ENCODE measurements at regions not wholly inside any gene's neighbourhood (a gene's known extent, or its start where the extent isn't known, plus 50 kb on each side); places are given as distances from the start of the nearest gene placed in this dataset.

DNA sequence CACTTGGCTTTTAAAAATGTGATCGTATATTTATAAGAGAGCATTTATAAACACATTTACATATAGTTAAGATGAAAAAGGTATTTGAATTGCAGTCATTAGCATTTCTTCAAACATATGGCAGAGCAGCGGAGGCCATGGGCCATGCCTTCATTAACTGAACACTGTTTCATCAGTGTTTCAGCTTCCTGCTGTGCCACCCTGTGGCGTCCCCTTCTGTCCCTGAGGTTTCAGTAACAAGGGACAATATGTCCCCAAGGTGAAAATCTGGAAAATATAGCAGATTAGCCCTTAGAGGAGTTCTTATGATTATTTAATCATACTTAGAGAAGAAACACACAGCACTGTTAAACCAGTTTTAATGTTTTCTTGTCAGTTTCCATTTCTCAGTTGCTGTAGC is 577.8 kb downstream of the ETV1 start:
- no peaks in the 10 kb centered on the region for H3K79me2 ChIP-seq (replicated peaks; ENCODE audit: insufficient read depth)
- H2AFZ ChIP-seq: no peak overlapping the region
- DNase-seq (ENCODE audit: low spot score): no peak
- no peaks in the 10 kb centered on the region for H3K9me3 Mint-ChIP-seq
- no peak for ATAC-seq
- no peaks in the 10 kb centered on the region for H3K4me1 Mint-ChIP-seq
- H3K27ac Mint-ChIP-seq: no peak overlapping the region
- no peaks in the 10 kb centered on the region for H3K4me1 ChIP-seq (ENCODE audit: insufficient read depth)
- TF ChIP-seq, protein P1, sequence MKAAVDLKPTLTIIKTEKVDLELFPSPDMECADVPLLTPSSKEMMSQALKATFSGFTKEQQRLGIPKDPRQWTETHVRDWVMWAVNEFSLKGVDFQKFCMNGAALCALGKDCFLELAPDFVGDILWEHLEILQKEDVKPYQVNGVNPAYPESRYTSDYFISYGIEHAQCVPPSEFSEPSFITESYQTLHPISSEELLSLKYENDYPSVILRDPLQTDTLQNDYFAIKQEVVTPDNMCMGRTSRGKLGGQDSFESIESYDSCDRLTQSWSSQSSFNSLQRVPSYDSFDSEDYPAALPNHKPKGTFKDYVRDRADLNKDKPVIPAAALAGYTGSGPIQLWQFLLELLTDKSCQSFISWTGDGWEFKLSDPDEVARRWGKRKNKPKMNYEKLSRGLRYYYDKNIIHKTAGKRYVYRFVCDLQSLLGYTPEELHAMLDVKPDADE (IDR thresholded peaks at IDR 0.05): no peak
- TF ChIP-seq ZNF114 (CRISPR knock-in tag; IDR thresholded peaks at IDR 0.05) (no peak), ZNF462 (CRISPR knock-in tag; IDR thresholded peaks at IDR 0.05) (no peak), EZH2 (IDR thresholded peaks at IDR 0.05; ENCODE audit: low read depth, unreplicated experiment) (no peak), CTCF (conservative IDR thresholded peaks at IDR 0.05; ENCODE audit: low read depth in 2 of 2) (no peak), ZNF331 (CRISPR knock-in tag; IDR thresholded peaks at IDR 0.05; ENCODE audit: low read depth) (no peak), NANOG (IDR thresholded peaks at IDR 0.05; ENCODE audit: borderline replicate concordance) (no peak), EZH2phosphoT487 (IDR thresholded peaks at IDR 0.05; ENCODE audit: unreplicated experiment) (no peak), POLR2AphosphoS5 (IDR thresholded peaks at IDR 0.05; ENCODE audit: low read depth) (no peak), CREB1 (CRISPR knock-in tag; IDR thresholded peaks at IDR 0.05; ENCODE audit: low read depth) (no peak), JUNB (IDR thresholded peaks at IDR 0.05; ENCODE audit: unreplicated experiment) (no peak), STAT1 (IDR thresholded peaks at IDR 0.05; ENCODE audit: unreplicated experiment) (no peak), REST (IDR thresholded peaks at IDR 0.05; ENCODE audit: unreplicated experiment) (no peak)
- H3K27me3 Mint-ChIP-seq (ENCODE audit: insufficient read depth, low read depth, poor library complexity): peaks cover 3% of the 10 kb centered on the region
- no peak overlapping the region for H3K4me3 ChIP-seq
- no peaks in the 10 kb centered on the region for H3K36me3 ChIP-seq (ENCODE audit: insufficient read depth)
- H3K36me3 Mint-ChIP-seq (ENCODE audit: low read depth): no peaks in the 10 kb centered on the region
- no peak overlapping the region for H3K4me3 Mint-ChIP-seq
- H3K27me3 ChIP-seq (ENCODE audit: insufficient read depth): no peaks in the 10 kb centered on the region
- no peak overlapping the region for H3K4me2 ChIP-seq
- H3K9me2 ChIP-seq (ENCODE audit: insufficient read depth): no peaks in the 10 kb centered on the region
- H3K27ac ChIP-seq (ENCODE audit: low read depth): no peak overlapping the region
- no peaks in the 10 kb centered on the region for H4K20me1 ChIP-seq (replicated peaks; ENCODE audit: insufficient read depth)
- H3F3A ChIP-seq (replicated peaks; ENCODE audit: low read depth): no peaks in the 10 kb centered on the region

All from GM23338 (cell line).